C4-2B (cell line): ENCODE measurements at regions not wholly inside any gene's neighbourhood (a gene's known extent, or its start where the extent isn't known, plus 50 kb on each side); places are given as distances from the start of the nearest gene placed in this dataset.

ENCODE experiments used
- CTCF ChIP-seq: fragments of 450-650 bp; conservative IDR thresholded peaks from 2 replicates; pipeline ENCODE4 v1.5.1; 2017; ENCODE audit warnings: mild to moderate bottlenecking
- ZFX ChIP-seq: fragments of 450-650 bp; IDR thresholded peaks from 2 replicates; pipeline ENCODE4 v1.6.1; 2017

GRCh38 chr2:121972203-121972602 is 216.8 kb downstream of the TSN start:
- no peak for TF ChIP-seq CTCF
- no peak for TF ChIP-seq ZFX
